ENCODE measurements at regions not wholly inside any gene's neighbourhood (a gene's known extent, or its start where the extent isn't known, plus 50 kb on each side); places are given as distances from the start of the nearest gene placed in this dataset.

DNA sequence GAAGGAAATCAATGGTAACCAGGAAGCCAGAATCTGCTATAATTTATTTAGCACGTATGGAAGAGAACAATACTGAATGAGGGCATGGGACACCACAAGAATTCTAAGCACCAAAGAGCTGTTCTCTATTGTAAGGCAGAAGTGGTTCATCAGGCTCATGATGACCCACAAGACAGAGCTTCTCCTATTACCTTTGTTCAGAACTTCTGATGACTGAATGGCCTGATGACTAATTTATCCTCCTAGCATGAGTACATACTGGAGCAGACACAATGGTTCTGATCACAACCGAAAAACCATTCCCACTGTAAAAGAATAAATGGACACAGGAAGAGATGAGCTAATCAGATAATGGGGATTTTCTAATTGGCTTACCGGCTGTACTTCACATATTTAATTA, 329.8 kb upstream of the PDE4D start:
- Histone ChIP-seq H3K4me1 (ENCODE audit: insufficient read depth, low read length, poor library complexity, severe bottlenecking) (no peaks in the 10 kb centered on the region), H3K27me3 (replicated peaks; ENCODE audit: insufficient read depth, low read depth, low read length, poor library complexity) (peaks cover 6% of the 10 kb centered on the region), H3K27ac (ENCODE audit: low read depth, low read length, poor library complexity, severe bottlenecking) (no peak overlapping the region), H3K9me3 (ENCODE audit: low read depth, low read length, poor library complexity, severe bottlenecking) (no peaks in the 10 kb centered on the region), H3K4me3 (ENCODE audit: low read depth, low read length, poor library complexity, severe bottlenecking) (no peak overlapping the region), H3K36me3 (ENCODE audit: insufficient read depth, low read length, poor library complexity, severe bottlenecking) (no peaks in the 10 kb centered on the region)
- no TSS peak for BruUV-seq (replicated peaks)
- TF ChIP-seq, protein P1, sequence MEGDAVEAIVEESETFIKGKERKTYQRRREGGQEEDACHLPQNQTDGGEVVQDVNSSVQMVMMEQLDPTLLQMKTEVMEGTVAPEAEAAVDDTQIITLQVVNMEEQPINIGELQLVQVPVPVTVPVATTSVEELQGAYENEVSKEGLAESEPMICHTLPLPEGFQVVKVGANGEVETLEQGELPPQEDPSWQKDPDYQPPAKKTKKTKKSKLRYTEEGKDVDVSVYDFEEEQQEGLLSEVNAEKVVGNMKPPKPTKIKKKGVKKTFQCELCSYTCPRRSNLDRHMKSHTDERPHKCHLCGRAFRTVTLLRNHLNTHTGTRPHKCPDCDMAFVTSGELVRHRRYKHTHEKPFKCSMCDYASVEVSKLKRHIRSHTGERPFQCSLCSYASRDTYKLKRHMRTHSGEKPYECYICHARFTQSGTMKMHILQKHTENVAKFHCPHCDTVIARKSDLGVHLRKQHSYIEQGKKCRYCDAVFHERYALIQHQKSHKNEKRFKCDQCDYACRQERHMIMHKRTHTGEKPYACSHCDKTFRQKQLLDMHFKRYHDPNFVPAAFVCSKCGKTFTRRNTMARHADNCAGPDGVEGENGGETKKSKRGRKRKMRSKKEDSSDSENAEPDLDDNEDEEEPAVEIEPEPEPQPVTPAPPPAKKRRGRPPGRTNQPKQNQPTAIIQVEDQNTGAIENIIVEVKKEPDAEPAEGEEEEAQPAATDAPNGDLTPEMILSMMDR (conservative IDR thresholded peaks at IDR 0.05; ENCODE audit: low read depth, low read length), result no peak
- TF ChIP-seq EZH2 (IDR thresholded peaks at IDR 0.05; ENCODE audit: borderline replicate concordance, low read depth, low read length, poor library complexity, severe bottlenecking), result no peak
- POLR2A ChIA-PET (ENCODE audit: low non-redundant PET), result interaction anchor here (0.6 kb wide), 1 partner anchor 88 kb away, joined by 4 read pairs; no protein-coding TSS in a partner anchor
- CTCF ChIA-PET, result no interaction called here
- peak; percentile 14 for DNase-seq (ENCODE audit: low spot score)
- intact Hi-C loops (cut with micrococcal nuclease; ENCODE audit: unreplicated experiment), result no loop called here

DNA sequence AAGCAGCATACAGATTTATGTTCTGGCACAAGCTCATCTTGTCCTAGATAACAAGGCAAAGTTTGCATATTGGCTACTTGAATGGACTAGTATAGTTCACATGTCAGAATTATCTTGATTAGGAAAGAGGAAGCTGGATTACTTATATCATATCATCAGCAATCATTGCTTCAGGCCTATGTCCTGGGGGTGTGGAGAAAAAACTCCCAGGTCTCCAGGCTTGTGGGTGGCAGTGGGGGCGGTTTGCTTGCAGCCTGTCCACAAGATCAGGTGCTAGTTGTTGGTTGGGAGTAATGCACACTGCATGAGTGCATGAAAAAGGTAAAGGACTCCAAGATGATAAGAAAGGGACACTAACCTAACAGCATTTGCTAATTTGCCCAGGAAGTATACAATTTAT, 326.4 kb upstream of the PDE4D start:
- DNase-seq (ENCODE audit: low spot score), result no peak
- ChIA-PET CTCF (no interaction called here), POLR2A (ENCODE audit: low non-redundant PET) (interaction anchor here (0.6 kb wide), 1 partner anchor 208 kb away, joined by 3 read pairs; no protein-coding TSS in a partner anchor)
- Histone ChIP-seq H3K27me3 (replicated peaks; ENCODE audit: insufficient read depth, low read depth, low read length, poor library complexity) (peaks cover 6% of the 10 kb centered on the region), H3K9me3 (ENCODE audit: low read depth, low read length, poor library complexity, severe bottlenecking) (no peaks in the 10 kb centered on the region), H3K36me3 (ENCODE audit: insufficient read depth, low read length, poor library complexity, severe bottlenecking) (no peaks in the 10 kb centered on the region), H3K4me3 (ENCODE audit: low read depth, low read length, poor library complexity, severe bottlenecking) (no peak overlapping the region), H3K4me1 (ENCODE audit: insufficient read depth, low read length, poor library complexity, severe bottlenecking) (no peaks in the 10 kb centered on the region), H3K27ac (ENCODE audit: low read depth, low read length, poor library complexity, severe bottlenecking) (no peak overlapping the region)
- no TSS peak for BruUV-seq (replicated peaks)
- TF ChIP-seq EZH2 (IDR thresholded peaks at IDR 0.05; ENCODE audit: borderline replicate concordance, low read depth, low read length, poor library complexity, severe bottlenecking), result no peak
- TF ChIP-seq, protein P1 (conservative IDR thresholded peaks at IDR 0.05; ENCODE audit: low read depth, low read length), result no peak
- intact Hi-C loops (cut with micrococcal nuclease; ENCODE audit: unreplicated experiment), result no loop called here

DNA sequence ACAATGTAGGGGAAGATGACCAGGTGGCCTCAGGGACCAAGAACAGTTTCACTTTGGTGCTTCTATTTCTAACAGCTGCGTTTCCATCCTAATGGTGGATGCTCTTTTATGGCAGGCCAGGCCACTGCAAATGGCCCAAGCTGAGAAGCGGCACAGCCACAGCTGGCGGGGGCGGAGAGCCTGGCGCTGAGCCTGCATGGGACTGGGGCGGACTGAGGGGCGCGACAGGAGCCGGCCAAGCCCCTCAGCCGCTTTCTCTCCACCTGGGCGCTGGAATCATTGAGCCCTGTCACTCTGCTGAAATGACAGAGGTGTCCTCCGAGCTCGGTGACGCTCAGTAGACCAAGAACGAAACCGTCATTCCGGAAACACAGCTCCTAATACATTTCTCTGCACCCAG, 317.3 kb upstream of the PDE4D start:
- TF ChIP-seq, protein P1 (conservative IDR thresholded peaks at IDR 0.05; ENCODE audit: low read depth, low read length), result no peak
- no peak for TF ChIP-seq EZH2 (IDR thresholded peaks at IDR 0.05; ENCODE audit: borderline replicate concordance, low read depth, low read length, poor library complexity, severe bottlenecking)
- H3K9me3 ChIP-seq (ENCODE audit: low read depth, low read length, poor library complexity, severe bottlenecking), result no peaks in the 10 kb centered on the region
- H3K4me3 ChIP-seq (ENCODE audit: low read depth, low read length, poor library complexity, severe bottlenecking), result no peak overlapping the region
- H3K27me3 ChIP-seq (replicated peaks; ENCODE audit: insufficient read depth, low read depth, low read length, poor library complexity), result peaks cover 13% of the 10 kb centered on the region
- ChIA-PET POLR2A (ENCODE audit: low non-redundant PET) (no interaction called here), CTCF (no interaction called here)
- H3K36me3 ChIP-seq (ENCODE audit: insufficient read depth, low read length, poor library complexity, severe bottlenecking), result no peaks in the 10 kb centered on the region
- no peak overlapping the region for H3K27ac ChIP-seq (ENCODE audit: low read depth, low read length, poor library complexity, severe bottlenecking)
- intact Hi-C loops (cut with micrococcal nuclease; ENCODE audit: unreplicated experiment), result no loop called here
- H3K4me1 ChIP-seq (ENCODE audit: insufficient read depth, low read length, poor library complexity, severe bottlenecking), result peaks cover 10% of the 10 kb centered on the region
- DNase-seq (ENCODE audit: low spot score), result no peak
- no TSS peak for BruUV-seq (replicated peaks)

Data from A673 (cell line).